H9 (cell line): ENCODE measurements at regions not wholly inside any gene's neighbourhood (a gene's known extent, or its start where the extent isn't known, plus 50 kb on each side); places are given as distances from the start of the nearest gene placed in this dataset.

Experiments used
- DNase-seq: peaks from one replicate; pipeline ENCODE4 v3.0.0-alpha.2; 2017
- H2AFZ ChIP-seq: one replicate; pipeline ENCODE4 v1.6.1; 2013; ENCODE audit warnings: mild to moderate bottlenecking, low read length, control low read depth, moderate library complexity
- H2AK5ac ChIP-seq: 2 replicates; pipeline ENCODE4 v1.6.1; 2013; ENCODE audit warnings: low read length, control low read depth, mixed read lengths; ENCODE audit not compliant: insufficient read length
- H2BK120ac ChIP-seq: one replicate; pipeline ENCODE4 v1.6.1; 2013; ENCODE audit warnings: low read depth, mild to moderate bottlenecking, low read length, control low read depth, inconsistent platforms; ENCODE audit not compliant: poor library complexity, severe bottlenecking
- H2BK12ac ChIP-seq: 2 replicates; pipeline ENCODE4 v1.6.1; 2013; ENCODE audit warnings: low read length, control low read depth, mixed read lengths, low read depth; ENCODE audit not compliant: insufficient read length
- H2BK15ac ChIP-seq: 2 replicates; pipeline ENCODE4 v1.6.1; 2013; ENCODE audit warnings: low read depth, low read length, control low read depth
- H2BK20ac ChIP-seq: one replicate; pipeline ENCODE4 v1.6.1; 2013; ENCODE audit warnings: low read depth, mild to moderate bottlenecking, low read length, control low read depth, inconsistent platforms; ENCODE audit not compliant: poor library complexity, severe bottlenecking
- H2BK5ac ChIP-seq: 2 replicates; pipeline ENCODE4 v1.6.1; 2013; ENCODE audit warnings: low read length, control low read depth, mixed read lengths; ENCODE audit not compliant: insufficient read length
- H3K14ac ChIP-seq: 2 replicates; pipeline ENCODE4 v1.6.1; 2013; ENCODE audit warnings: low read length, control low read depth; ENCODE audit not compliant: insufficient read depth
- H3K18ac ChIP-seq: 2 replicates; pipeline ENCODE4 v1.6.1; 2013; ENCODE audit warnings: low read depth, mild to moderate bottlenecking, mixed read lengths, low read length, control low read depth; ENCODE audit not compliant: insufficient read length
- H3K23ac ChIP-seq: 2 replicates; pipeline ENCODE4 v1.6.1; 2013; ENCODE audit warnings: low read length, control low read depth, mixed read lengths, low read depth; ENCODE audit not compliant: insufficient read length
- H3K23me2 ChIP-seq: 2 replicates; pipeline ENCODE4 v1.6.1; 2013; ENCODE audit warnings: low read depth, mild to moderate bottlenecking, mixed read lengths, low read length, control low read depth; ENCODE audit not compliant: insufficient read length, poor library complexity, severe bottlenecking
- H3K27ac ChIP-seq: 2 replicates; pipeline ENCODE4 v1.5.1; 2013; ENCODE audit warnings: low read length, control low read depth, mixed read lengths, low read depth; ENCODE audit not compliant: insufficient read length
- H3K27me3 ChIP-seq: 2 replicates; pipeline ENCODE4 v1.6.1; 2013; ENCODE audit warnings: low read length, control low read depth, inconsistent platforms; ENCODE audit not compliant: insufficient read depth
- H3K4ac ChIP-seq: 2 replicates; pipeline ENCODE4 v1.6.1; 2013; ENCODE audit warnings: low read depth, mild to moderate bottlenecking, control low read depth, inconsistent platforms, low read length, moderate library complexity
- H3K4me1 ChIP-seq: 2 replicates; pipeline ENCODE4 v1.6.1; 2013; ENCODE audit warnings: low read length, control low read depth, inconsistent platforms; ENCODE audit not compliant: insufficient read depth
- H3K4me2 ChIP-seq: 2 replicates; pipeline ENCODE4 v1.6.1; 2013; ENCODE audit warnings: low read length, control low read depth, mixed read lengths; ENCODE audit not compliant: insufficient read length, insufficient read depth
- H3K56ac ChIP-seq: 2 replicates; pipeline ENCODE4 v1.6.1; 2013; ENCODE audit warnings: low read depth, mild to moderate bottlenecking, mixed read lengths, low read length, control low read depth; ENCODE audit not compliant: insufficient read length
- H3K79me1 ChIP-seq: 2 replicates; pipeline ENCODE4 v1.6.1; 2013; ENCODE audit warnings: low read depth, mild to moderate bottlenecking, moderate library complexity, low read length, control low read depth, inconsistent platforms; ENCODE audit not compliant: insufficient read depth, poor library complexity, severe bottlenecking
- H3K79me2 ChIP-seq: 2 replicates; pipeline ENCODE4 v1.6.1; 2013; ENCODE audit warnings: low read length, control low read depth, inconsistent platforms; ENCODE audit not compliant: insufficient read depth
- H3K9ac ChIP-seq: 2 replicates; pipeline ENCODE4 v1.6.1; 2013; ENCODE audit warnings: low read length, control low read depth, mixed read lengths; ENCODE audit not compliant: insufficient read length; ENCODE audit errors: extremely low read depth
- H3K9me3 ChIP-seq: one replicate; pipeline ENCODE4 v1.6.1; 2013; ENCODE audit warnings: low read depth, low read length, inconsistent platforms; ENCODE audit not compliant: control insufficient read depth
- H3T11ph ChIP-seq: one replicate; pipeline ENCODE4 v1.6.1; 2013; ENCODE audit warnings: mild to moderate bottlenecking, low read length, control low read depth, inconsistent platforms
- H4K20me1 ChIP-seq: one replicate; pipeline ENCODE4 v1.6.1; 2013; ENCODE audit not compliant: control insufficient read depth, insufficient read length, insufficient read depth
- H4K5ac ChIP-seq: 2 replicates; pipeline ENCODE4 v1.6.1; 2013; ENCODE audit warnings: low read depth, mild to moderate bottlenecking, mixed read lengths, low read length, control low read depth; ENCODE audit not compliant: insufficient read length
- H4K8ac ChIP-seq: replicated peaks from 2 replicates; pipeline ENCODE4 v1.6.1; 2013; ENCODE audit warnings: low read length, control low read depth, mixed read lengths, low read depth; ENCODE audit not compliant: insufficient read length
- H4K91ac ChIP-seq: 2 replicates; pipeline ENCODE4 v1.6.1; 2013; ENCODE audit warnings: low read depth, mild to moderate bottlenecking, moderate library complexity, mixed read lengths, low read length, control low read depth; ENCODE audit not compliant: insufficient read length
- H3K27ac Mint-ChIP-seq, 3 experiments: 2 replicates in 2 of 3; 3 replicates in 1 of 3; pipeline ENCODE4 v1.8.0; 2020 to 2021; ENCODE audit warnings: mixed read lengths in 3 of 3, mild to moderate bottlenecking in 1 of 3, moderate library complexity in 1 of 3
- H3K27me3 Mint-ChIP-seq: 2 replicates; pipeline ENCODE4 v1.8.0; 2021; ENCODE audit warnings: low read depth, mild to moderate bottlenecking, moderate library complexity, mixed read lengths
- H3K36me3 Mint-ChIP-seq, 3 experiments: 2 replicates in 2 of 3; 3 replicates in 1 of 3; pipeline ENCODE4 v1.8.0; 2020 to 2021; ENCODE audit warnings: low read depth in 3 of 3, mixed read lengths in 3 of 3; ENCODE audit not compliant: insufficient read depth in 1 of 3
- H3K4me1 Mint-ChIP-seq, 2 experiments: 2 replicates each; pipeline ENCODE4 v1.8.0; 2020; ENCODE audit warnings: mixed read lengths in 2 of 2
- H3K4me3 Mint-ChIP-seq, 2 experiments: 2 replicates in 1 of 2; 3 replicates in 1 of 2; pipeline ENCODE4 v1.8.0; 2020 to 2021; ENCODE audit warnings: mild to moderate bottlenecking in 2 of 2, mixed read lengths in 2 of 2, moderate library complexity in 1 of 2
- H3K9me3 Mint-ChIP-seq, 2 experiments: 2 replicates in 1 of 2; 3 replicates in 1 of 2; pipeline ENCODE4 v1.8.0; 2020; ENCODE audit warnings: mild to moderate bottlenecking in 2 of 2, mixed read lengths in 2 of 2, moderate library complexity in 1 of 2
- CTCF ChIP-seq: fragments of 200-600 bp; sonication (generic); conservative IDR thresholded peaks from 3 replicates; pipeline ENCODE4 v1.8.0; 2021; ENCODE audit warnings: antibody characterized with exemption, mild to moderate bottlenecking
- WGBS: extraction: QIAGEN DNeasy Blood & Tissue Kit; methylation state at CpG from one replicate; pipeline ENCODE4 v1.1.7; 2013; ENCODE audit warnings: missing lambda C conversion rate, low lambda C conversion rate, mixed read lengths; ENCODE audit not compliant: insufficient read length; ENCODE audit errors: extremely low coverage; 5-methylcytosine and 5-hydroxymethylcytosine counted together

- Histone ChIP-seq H2AFZ (no peak overlapping the region), H3K9me3 (no peaks in the 10 kb centered on the region)
- no CpG with 5 or more reads among the region's 7 CpGs for WGBS
These were observed 65.9 kb upstream of the LCTL start for GRCh38 chr15:66631616-66632263.

More at GRCh38 chr15:66631616-66632263, 65.9 kb upstream of the LCTL start:
- H3K23me2 ChIP-seq: no peaks in the 10 kb centered on the region
- Mint-ChIP-seq H3K4me1 (peaks cover 51 to 68% of the 10 kb centered on the region in 2 experiments), H3K27me3 (no peaks in the 10 kb centered on the region; the same call in 1 of the 2 replicates), H3K36me3 (no peaks in the 10 kb centered on the region), H3K27ac (no peak overlapping the region; a peak in 1 of 7 replicates), H3K4me3 (no peak overlapping the region), H3K9me3 (no peaks in the 10 kb centered on the region)
- H3K79me1 ChIP-seq: no peaks in the 10 kb centered on the region
- no peak overlapping the region for H2BK20ac ChIP-seq
- H4K20me1 ChIP-seq: no peaks in the 10 kb centered on the region
- H3K9ac ChIP-seq: no peak overlapping the region
- H2BK12ac ChIP-seq: no peak overlapping the region
- H3K27me3 ChIP-seq: no peaks in the 10 kb centered on the region
- no peak overlapping the region for H3K18ac ChIP-seq
- H2BK15ac ChIP-seq: no peak overlapping the region
- DNase-seq: no peak
- no peak overlapping the region for H3K14ac ChIP-seq
- no peaks in the 10 kb centered on the region for H3K79me2 ChIP-seq
- H4K5ac ChIP-seq: no peak overlapping the region
- no peak overlapping the region for H2BK5ac ChIP-seq
- no peak overlapping the region for H3K23ac ChIP-seq
- no peak overlapping the region for H3K56ac ChIP-seq
- H3K4ac ChIP-seq: no peak overlapping the region
- no peak overlapping the region for H2AK5ac ChIP-seq
- H3K27ac ChIP-seq: no peak overlapping the region
- no peak overlapping the region for H4K8ac ChIP-seq
- TF ChIP-seq CTCF: no peak
- no peak overlapping the region for H2BK120ac ChIP-seq
- 0 out of 2 replicates have a peak, but pooled peaks cover 2% of the 10 kb centered on the region for H3K4me1 ChIP-seq
- H3K4me2 ChIP-seq: no peak overlapping the region
- H4K91ac ChIP-seq: no peak overlapping the region
- H3T11ph ChIP-seq: no peak overlapping the region
